ENCODE measurements at regions not wholly inside any gene's neighbourhood (a gene's known extent, or its start where the extent isn't known, plus 50 kb on each side); places are given as distances from the start of the nearest gene placed in this dataset.

- TF ChIP-seq, protein P1, sequence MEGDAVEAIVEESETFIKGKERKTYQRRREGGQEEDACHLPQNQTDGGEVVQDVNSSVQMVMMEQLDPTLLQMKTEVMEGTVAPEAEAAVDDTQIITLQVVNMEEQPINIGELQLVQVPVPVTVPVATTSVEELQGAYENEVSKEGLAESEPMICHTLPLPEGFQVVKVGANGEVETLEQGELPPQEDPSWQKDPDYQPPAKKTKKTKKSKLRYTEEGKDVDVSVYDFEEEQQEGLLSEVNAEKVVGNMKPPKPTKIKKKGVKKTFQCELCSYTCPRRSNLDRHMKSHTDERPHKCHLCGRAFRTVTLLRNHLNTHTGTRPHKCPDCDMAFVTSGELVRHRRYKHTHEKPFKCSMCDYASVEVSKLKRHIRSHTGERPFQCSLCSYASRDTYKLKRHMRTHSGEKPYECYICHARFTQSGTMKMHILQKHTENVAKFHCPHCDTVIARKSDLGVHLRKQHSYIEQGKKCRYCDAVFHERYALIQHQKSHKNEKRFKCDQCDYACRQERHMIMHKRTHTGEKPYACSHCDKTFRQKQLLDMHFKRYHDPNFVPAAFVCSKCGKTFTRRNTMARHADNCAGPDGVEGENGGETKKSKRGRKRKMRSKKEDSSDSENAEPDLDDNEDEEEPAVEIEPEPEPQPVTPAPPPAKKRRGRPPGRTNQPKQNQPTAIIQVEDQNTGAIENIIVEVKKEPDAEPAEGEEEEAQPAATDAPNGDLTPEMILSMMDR (IDR thresholded peaks at IDR 0.05), result no peak
- no peak for TF ChIP-seq POLR2AphosphoS5 (IDR thresholded peaks at IDR 0.05)
Measured at GRCh38 chr12:89059721-89060541, 292.4 kb downstream of the DUSP6 start.
